K562 (cell line): ENCODE measurements at regions not wholly inside any gene's neighbourhood (a gene's known extent, or its start where the extent isn't known, plus 50 kb on each side); places are given as distances from the start of the nearest gene placed in this dataset.

Source experiments
- BHLHE40 ChIP-seq: IDR thresholded peaks from 2 replicates; pipeline ENCODE4 v1.6.1; 2011; ENCODE audit warnings: low read length, improper control_type of control experiment
- CHCHD3 ChIP-seq: fragments of 250-450 bp; sonication (Bioruptor Pico); IDR thresholded peaks from 2 replicates; pipeline ENCODE4 v2.1.2; 2022; ENCODE audit warnings: mild to moderate bottlenecking
- CTCF ChIP-seq, 3 experiments: IDR thresholded peaks in 2 of 3; conservative IDR thresholded peaks in 1 of 3; 2 replicates each; pipeline ENCODE4 v1.5.1; 2011 to 2012; ENCODE audit warnings: low read length in 3 of 3, mild to moderate bottlenecking in 3 of 3, control low read depth in 2 of 3, improper control_type of control experiment in 1 of 3, inconsistent platforms in 1 of 3, low read depth in 1 of 3, mixed read lengths in 1 of 3, moderate library complexity in 1 of 3; ENCODE audit not compliant: insufficient read depth in 2 of 3
- FOXA3 ChIP-seq, 2 experiments: fragments of 450-650 bp in 1 of 2; sonication (generic) in 1 of 2; formaldehyde crosslinking; IDR thresholded peaks in 1 of 2; conservative IDR thresholded peaks in 1 of 2; 2 replicates each; pipeline versions ENCODE4 v1.4.0 to v1.8.0; 2020 to 2022; ENCODE audit warnings: mild to moderate bottlenecking in 2 of 2, missing genetic modification reagents in 1 of 2
- HNRNPLL ChIP-seq: fragments of 200-400 bp; formaldehyde crosslinking; IDR thresholded peaks from 2 replicates; pipeline ENCODE4 v1.6.1; 2017; ENCODE audit warnings: low read length, low read depth, mild to moderate bottlenecking; ENCODE audit not compliant: poor library complexity, severe bottlenecking
- MAZ ChIP-seq, 2 experiments: fragments of 450-650 bp in 1 of 2; sonication (generic) in 1 of 2; formaldehyde crosslinking; IDR thresholded peaks in 1 of 2; conservative IDR thresholded peaks in 1 of 2; 2 replicates each; pipeline versions ENCODE4 v1.4.0 to v1.5.0; 2020; ENCODE audit warnings: mild to moderate bottlenecking in 1 of 2, missing genetic modification reagents in 1 of 2
- MNT ChIP-seq, 2 experiments: fragments of 450-650 bp; conservative IDR thresholded peaks; 2 replicates each; pipeline ENCODE4 v1.6.1; 2017; ENCODE audit warnings: mild to moderate bottlenecking in 2 of 2, moderate library complexity in 2 of 2
- NKRF ChIP-seq: fragments of 450-650 bp; IDR thresholded peaks from 2 replicates; pipeline ENCODE4 v1.6.1; 2016; ENCODE audit warnings: borderline replicate concordance
- RAD21 ChIP-seq, 2 experiments: fragments of 250-450 bp in 1 of 2; fragments of 450-650 bp in 1 of 2; sonication (Bioruptor Pico) in 1 of 2; formaldehyde crosslinking in 1 of 2; IDR thresholded peaks in 1 of 2; conservative IDR thresholded peaks in 1 of 2; 2 replicates each; pipeline versions ENCODE4 v1.4.0 to v1.8.0; 2020 to 2022; ENCODE audit warnings: mild to moderate bottlenecking in 2 of 2, moderate library complexity in 1 of 2
- SMARCC2 ChIP-seq: fragments of 450-650 bp; IDR thresholded peaks from 2 replicates; pipeline ENCODE4 v1.6.1; 2017; ENCODE audit warnings: antibody characterized with exemption, moderate library complexity, mild to moderate bottlenecking, low read depth
- STAT5A ChIP-seq: IDR thresholded peaks from 2 replicates; pipeline ENCODE4 v1.6.1; 2012; ENCODE audit warnings: low read length, inconsistent platforms, borderline replicate concordance
- TCFL5 ChIP-seq: fragments of 250-450 bp; sonication (Bioruptor Pico); conservative IDR thresholded peaks from 2 replicates; pipeline ENCODE4 v1.6.1; 2021; ENCODE audit warnings: mild to moderate bottlenecking, moderate library complexity, matching md5 sums
- THRA ChIP-seq: fragments of 450-650 bp; IDR thresholded peaks from 2 replicates; pipeline ENCODE4 v1.6.1; 2017; ENCODE audit warnings: mild to moderate bottlenecking, moderate library complexity
- ZC3H8 ChIP-seq: fragments of 450-650 bp; IDR thresholded peaks from 2 replicates; pipeline ENCODE4 v1.6.1; 2017
- ZNF3 ChIP-seq: fragments of 250-450 bp; sonication (Bioruptor Pico); IDR thresholded peaks from 2 replicates; pipeline ENCODE4 v1.5.0; 2021; ENCODE audit warnings: mild to moderate bottlenecking, moderate library complexity
- ZNF311 ChIP-seq: fragments of 250-450 bp; sonication (Bioruptor Pico); IDR thresholded peaks from 2 replicates; pipeline ENCODE4 v1.4.0; 2020; ENCODE audit warnings: mild to moderate bottlenecking, moderate library complexity
- ZNF561 ChIP-seq: fragments of 450-650 bp; formaldehyde crosslinking; conservative IDR thresholded peaks from 2 replicates; pipeline ENCODE4 v1.4.0; 2020; ENCODE audit warnings: mild to moderate bottlenecking, moderate library complexity
- ZNF639 ChIP-seq, 2 experiments: fragments of 200-800 bp in 1 of 2; sonication (Bioruptor generic) in 1 of 2; sonication (generic) in 1 of 2; formaldehyde crosslinking in 1 of 2; IDR thresholded peaks in 1 of 2; conservative IDR thresholded peaks in 1 of 2; 2 replicates each; pipeline versions ENCODE4 v1.5.0 to v1.6.1; 2016 to 2020; ENCODE audit warnings: missing compliant biosample characterization in 1 of 2, missing genetic modification characterization in 1 of 2, missing genetic modification reagents in 1 of 2
- ZNF780A ChIP-seq: fragments of 250-450 bp; sonication (Bioruptor Pico); IDR thresholded peaks from 2 replicates; pipeline ENCODE4 v1.5.0; 2021; ENCODE audit warnings: mild to moderate bottlenecking

- TF ChIP-seq CTCF (IDR thresholded peaks at IDR 0.05 in 2 of 3, conservative IDR thresholded peaks at IDR 0.05 in 1 of 3; ENCODE audit: insufficient read depth in 2 of 3, low read depth in 1 of 3, low read length in 3 of 3) (0 out of 6 replicates have a peak, but pooled peaks of 1 of the 3 experiments have one; percentile 4), ZNF561 (CRISPR knock-in tag) (no peak), ZNF311 (CRISPR knock-in tag) (no peak), BHLHE40 (no peak), HNRNPLL (no peak), STAT5A (no peak), NKRF (no peak), SMARCC2 (no peak), CHCHD3 (CRISPR knock-in tag) (no peak), ZC3H8 (no peak), MNT (conservative IDR thresholded peaks at IDR 0.05) (no peak), FOXA3 (CRISPR knock-in tag; conservative IDR thresholded peaks at IDR 0.05 in 1 of 2, IDR thresholded peaks at IDR 0.05 in 1 of 2) (peak in 1 of 2 experiments; percentile 63; a peak in 2 of 4 replicates), TCFL5 (CRISPR knock-in tag) (no peak), ZNF780A (CRISPR knock-in tag) (no peak), RAD21 (CRISPR knock-in tag; conservative IDR thresholded peaks at IDR 0.05 in 1 of 2, IDR thresholded peaks at IDR 0.05 in 1 of 2) (no peak), ZNF639 (CRISPR knock-in tag; conservative IDR thresholded peaks at IDR 0.05 in 1 of 2, IDR thresholded peaks at IDR 0.05 in 1 of 2) (peak in 1 of 2 experiments; percentile 7; a peak in 1 of 4 replicates), ZNF3 (CRISPR knock-in tag) (0 out of 2 replicates have a peak, but pooled peaks have one; percentile 10), MAZ (CRISPR knock-in tag; conservative IDR thresholded peaks at IDR 0.05 in 1 of 2, IDR thresholded peaks at IDR 0.05 in 1 of 2) (no peak), THRA (no peak)
- TF ChIP-seq, all 486 proteins: peak for 7
These were observed 210.0 kb upstream of the KLF14 start (continued) for GRCh38 chr7:130943981-130944380.
